Activated gamma-delta T cell (primary cell): ENCODE measurements at regions not wholly inside any gene's neighbourhood (a gene's known extent, or its start where the extent isn't known, plus 50 kb on each side); places are given as distances from the start of the nearest gene placed in this dataset.
"Not testable (repeated sequence)": the region's sequence is repeated elsewhere in the genome, so short reads cannot be mapped to it uniquely, and the experiment has no call there.

ENCODE experiments used
- DNase-seq: peaks from one replicate; lab custom pipeline; 2025; lab: John Stamatoyannopoulos, UW

GRCh38 chr2:65915273-65915672 is 482.9 kb upstream of the SPRED2 start:
- no peak for DNase-seq

GRCh38 chr2:65914244-65914786 is 481.9 kb upstream of the SPRED2 start:
- DNase-seq: no peak

- DNase-seq: no peak
Measured at GRCh38 chr2:65913813-65914212, 481.4 kb upstream of the SPRED2 start.

- no peak for DNase-seq
Measured at GRCh38 chr2:65901756-65902155, 469.4 kb upstream of the SPRED2 start.

- no peak for DNase-seq
Measured at GRCh38 chr2:65896446-65896845, 464.0 kb upstream of the SPRED2 start.

- DNase-seq: not testable (repeated sequence)
Measured at GRCh38 chr2:65890131-65890530, 457.7 kb upstream of the SPRED2 start.

GRCh38 chr2:65885266-65885665 is 452.9 kb upstream of the SPRED2 start:
- no peak for DNase-seq

- no peak for DNase-seq
Measured at GRCh38 chr2:65881592-65881991, 449.2 kb upstream of the SPRED2 start.

- DNase-seq: no peak
Measured at GRCh38 chr2:65880436-65880835, 448.0 kb upstream of the SPRED2 start.

GRCh38 chr2:65878011-65878340 is 445.6 kb upstream of the SPRED2 start:
- DNase-seq: no peak

GRCh38 chr2:65877331-65878010 is 445.1 kb upstream of the SPRED2 start:
- no peak for DNase-seq

- no peak for DNase-seq
Measured at GRCh38 chr2:65876114-65876513, 443.7 kb upstream of the SPRED2 start.

GRCh38 chr2:65870826-65871225 is 438.4 kb upstream of the SPRED2 start:
- DNase-seq: no peak

GRCh38 chr2:65869296-65869695 is 436.9 kb upstream of the SPRED2 start:
- no peak for DNase-seq

- no peak for DNase-seq
Measured at GRCh38 chr2:65868177-65868576, 435.8 kb upstream of the SPRED2 start.

GRCh38 chr2:65867446-65867845 is 435.0 kb upstream of the SPRED2 start:
- DNase-seq: no peak

- DNase-seq: no peak
Measured at GRCh38 chr2:65866148-65866547, 433.7 kb upstream of the SPRED2 start.

- DNase-seq: no peak
Measured at GRCh38 chr2:65864619-65865018, 432.2 kb upstream of the SPRED2 start.

- no peak for DNase-seq
Measured at GRCh38 chr2:65863713-65864112, 431.3 kb upstream of the SPRED2 start.

GRCh38 chr2:65856928-65857327 is 424.5 kb upstream of the SPRED2 start:
- no peak for DNase-seq

GRCh38 chr2:65856423-65856822 is 424.0 kb upstream of the SPRED2 start:
- no peak for DNase-seq

GRCh38 chr2:65850695-65851094 is 418.3 kb upstream of the SPRED2 start:
- DNase-seq: no peak

GRCh38 chr2:65846989-65847678 is 414.7 kb upstream of the SPRED2 start:
- no peak for DNase-seq
